Dendritic cell treated with granulocyte-macrophage colony-stimulating factor and Interleukin-4, amounts not matched to agents 40 ng/mL and 50 ng/mL, for 4 days (primary cell): ENCODE measurements at regions not wholly inside any gene's neighbourhood (a gene's known extent, or its start where the extent isn't known, plus 50 kb on each side); places are given as distances from the start of the nearest gene placed in this dataset.

Source experiments
- H3K27ac Mint-ChIP-seq: one replicate; pipeline ENCODE4 v1.8.0; 2022; ENCODE audit warnings: mild to moderate bottlenecking, mixed read lengths
- H3K27me3 Mint-ChIP-seq: one replicate; pipeline ENCODE4 v1.8.0; 2022; ENCODE audit warnings: mild to moderate bottlenecking, mixed read lengths
- H3K36me3 Mint-ChIP-seq: one replicate; pipeline ENCODE4 v1.8.0; 2022; ENCODE audit warnings: low read depth, mixed read lengths
- H3K4me1 Mint-ChIP-seq: one replicate; pipeline ENCODE4 v1.8.0; 2022; ENCODE audit warnings: low read depth, mixed read lengths
- H3K4me3 Mint-ChIP-seq: one replicate; pipeline ENCODE4 v1.8.0; 2022; ENCODE audit warnings: mild to moderate bottlenecking, moderate library complexity, mixed read lengths
- H3K9me3 Mint-ChIP-seq: one replicate; pipeline ENCODE4 v1.8.0; 2022; ENCODE audit warnings: mixed read lengths
- intact Hi-C: fragments of 100-400 bp; cut with micrococcal nuclease; formaldehyde crosslinking; loops from one replicate; pipeline ENCODE4 v1.15.0; 2022

GRCh38 chr9:107633406-107633805 lies 143.8 kb upstream of the KLF4 start:
- Mint-ChIP-seq H3K9me3 (no peaks in the 10 kb centered on the region), H3K36me3 (peaks cover 4% of the 10 kb centered on the region), H3K4me3 (no peak overlapping the region), H3K27ac (no peak overlapping the region), H3K4me1 (peaks cover 42% of the 10 kb centered on the region), H3K27me3 (peaks cover 8% of the 10 kb centered on the region)
- intact Hi-C loops: no loop called here

GRCh38 chr9:107632661-107633060 lies 143.1 kb upstream of the KLF4 start:
- Mint-ChIP-seq H3K4me3 (no peak overlapping the region), H3K27me3 (peaks cover 8% of the 10 kb centered on the region), H3K27ac (no peak overlapping the region), H3K36me3 (no peaks in the 10 kb centered on the region), H3K4me1 (peaks cover 39% of the 10 kb centered on the region), H3K9me3 (no peaks in the 10 kb centered on the region)
- intact Hi-C loops: no loop called here

DNA sequence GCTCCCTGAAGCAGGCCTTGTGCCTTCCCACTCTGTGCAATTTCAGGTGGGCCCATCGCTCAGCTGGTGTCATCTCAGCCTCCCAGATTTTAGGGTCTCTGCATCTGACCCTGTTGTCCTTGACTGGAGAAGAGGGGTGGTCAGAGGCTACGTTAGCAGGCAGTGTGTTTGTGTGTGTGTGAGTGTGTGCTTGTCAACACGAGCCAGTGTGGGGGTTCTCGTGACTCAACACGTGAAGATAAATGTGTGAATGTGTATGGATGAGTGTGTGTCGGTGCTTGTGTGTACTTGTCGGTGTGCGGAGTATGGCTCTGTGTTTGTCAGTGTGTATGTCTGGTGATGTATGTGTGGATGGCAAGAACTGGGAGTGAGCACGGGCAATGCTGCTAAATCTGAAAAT lies 142.6 kb upstream of the KLF4 start:
- no peaks in the 10 kb centered on the region for H3K36me3 Mint-ChIP-seq
- H3K4me1 Mint-ChIP-seq: peaks cover 35% of the 10 kb centered on the region
- peak overlapping the region; percentile 4 for H3K27ac Mint-ChIP-seq
- no peak overlapping the region for H3K4me3 Mint-ChIP-seq
- H3K9me3 Mint-ChIP-seq: no peaks in the 10 kb centered on the region
- H3K27me3 Mint-ChIP-seq: peaks cover 8% of the 10 kb centered on the region
- intact Hi-C loops: no loop called here

DNA sequence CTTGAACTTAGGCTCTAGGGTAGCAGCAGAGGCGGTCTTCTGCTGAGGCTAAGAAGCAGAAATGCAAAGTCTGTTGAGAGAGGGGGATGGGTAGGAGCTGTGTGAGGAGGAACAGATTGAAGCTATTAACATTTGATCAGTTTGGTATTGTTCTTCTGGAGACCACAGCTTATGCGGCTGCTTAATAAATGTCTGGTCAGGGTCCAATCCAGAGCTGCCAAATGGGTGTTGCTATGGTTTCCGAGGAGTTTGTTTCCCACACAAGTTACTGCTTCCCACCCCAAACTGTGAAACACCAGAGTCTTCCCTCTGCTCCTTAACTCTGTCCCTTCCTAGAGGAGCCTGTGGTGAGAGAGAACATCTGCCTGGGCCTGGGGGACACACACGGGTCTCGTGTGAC lies 142.2 kb upstream of the KLF4 start:
- intact Hi-C loops: no loop called here
- Mint-ChIP-seq H3K9me3 (no peaks in the 10 kb centered on the region), H3K36me3 (no peaks in the 10 kb centered on the region), H3K27me3 (peaks cover 8% of the 10 kb centered on the region), H3K4me1 (peaks cover 31% of the 10 kb centered on the region), H3K27ac (peak overlapping the region; percentile 4), H3K4me3 (no peak overlapping the region)

DNA sequence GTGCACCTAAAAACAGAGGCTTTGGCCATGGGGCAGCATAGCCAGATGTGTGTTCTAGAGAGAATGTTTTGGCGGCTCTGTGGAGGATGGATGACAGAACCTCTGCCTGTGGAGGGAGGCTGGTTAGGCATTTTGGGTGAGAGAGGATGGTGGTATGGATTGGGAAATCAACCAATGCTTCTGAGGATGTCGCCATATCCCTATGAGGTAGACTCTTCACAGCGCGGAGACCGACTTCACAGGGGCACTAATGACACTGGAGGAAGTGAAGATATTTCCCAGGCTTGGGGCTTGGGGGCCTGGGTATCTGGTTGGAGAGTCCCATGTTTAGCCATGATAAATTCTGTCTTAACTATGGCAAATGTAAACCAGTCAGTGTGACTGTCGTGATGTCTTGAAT lies 140.6 kb upstream of the KLF4 start:
- Mint-ChIP-seq H3K9me3 (no peaks in the 10 kb centered on the region), H3K4me1 (peaks cover 18% of the 10 kb centered on the region), H3K4me3 (no peak overlapping the region), H3K36me3 (no peaks in the 10 kb centered on the region), H3K27ac (peak overlapping the region; percentile 44), H3K27me3 (peaks cover 8% of the 10 kb centered on the region)
- intact Hi-C loops: no loop called here

- Mint-ChIP-seq H3K36me3 (no peaks in the 10 kb centered on the region), H3K9me3 (no peaks in the 10 kb centered on the region), H3K27me3 (peaks cover 8% of the 10 kb centered on the region), H3K4me1 (peaks cover 14% of the 10 kb centered on the region), H3K27ac (peak overlapping the region; percentile 6), H3K4me3 (no peak overlapping the region)
- intact Hi-C loops: no loop called here
Measured at GRCh38 chr9:107628444-107628843, 138.9 kb upstream of the KLF4 start.

- Mint-ChIP-seq H3K36me3 (no peaks in the 10 kb centered on the region), H3K9me3 (no peaks in the 10 kb centered on the region), H3K27ac (peak overlapping the region; percentile 6), H3K4me1 (peaks cover 13% of the 10 kb centered on the region), H3K4me3 (no peak overlapping the region), H3K27me3 (peaks cover 8% of the 10 kb centered on the region)
- intact Hi-C loops: no loop called here
Measured at GRCh38 chr9:107627781-107628180, 138.2 kb upstream of the KLF4 start.

DNA sequence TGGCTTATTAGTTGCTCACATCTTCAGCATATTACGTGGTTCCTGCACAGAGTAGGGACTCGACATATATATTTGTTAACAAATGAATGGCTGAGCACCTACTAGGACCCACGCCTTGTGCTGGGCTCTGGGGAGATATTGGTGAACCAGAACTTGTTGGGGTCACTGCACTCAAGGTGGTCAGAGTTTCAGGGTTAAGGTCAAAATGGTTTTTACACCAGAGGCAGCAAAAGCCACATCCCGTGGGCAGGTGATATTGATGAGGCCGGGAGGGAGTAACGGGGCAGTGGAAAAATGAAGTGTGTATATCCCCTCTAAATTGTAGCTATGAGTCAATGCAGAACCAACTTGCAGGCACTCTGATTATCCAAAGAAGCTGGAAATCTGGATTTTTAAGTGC lies 136.5 kb upstream of the KLF4 start:
- Mint-ChIP-seq H3K36me3 (no peaks in the 10 kb centered on the region), H3K4me1 (peaks cover 13% of the 10 kb centered on the region), H3K9me3 (no peaks in the 10 kb centered on the region), H3K27me3 (peaks cover 8% of the 10 kb centered on the region), H3K27ac (no peak overlapping the region), H3K4me3 (no peak overlapping the region)
- intact Hi-C loops: no loop called here

DNA sequence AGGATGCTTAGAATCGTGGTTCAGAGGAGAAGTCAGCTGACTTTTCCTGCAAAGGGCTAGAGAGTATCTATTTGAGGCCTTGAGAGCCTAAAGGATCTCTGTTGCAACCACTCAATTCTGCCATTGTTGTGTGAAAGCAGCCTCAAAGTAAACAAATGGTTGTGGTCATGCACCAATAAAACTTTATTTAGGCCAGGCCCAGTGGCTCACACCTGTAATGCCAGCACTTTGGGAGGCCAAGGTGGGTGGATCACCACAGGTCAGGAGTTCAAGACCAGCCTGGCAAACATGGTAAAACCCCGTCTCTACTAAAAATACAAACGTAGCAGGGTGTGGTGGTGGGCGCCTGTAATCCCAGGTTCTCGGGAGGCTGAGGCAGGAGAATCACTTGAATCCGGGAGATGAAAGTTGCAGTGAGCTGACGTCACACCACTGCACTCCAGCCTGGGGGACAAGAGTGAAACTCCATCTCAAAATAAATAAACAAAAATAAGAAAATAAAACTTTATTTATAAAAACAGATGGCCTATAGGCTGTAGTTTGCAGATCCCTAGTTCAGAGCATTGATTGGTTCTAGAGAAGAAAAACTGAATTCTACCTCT lies 135.9 kb upstream of the KLF4 start:
- Mint-ChIP-seq H3K27ac (no peak overlapping the region), H3K27me3 (peaks cover 8% of the 10 kb centered on the region), H3K4me3 (no peak overlapping the region), H3K9me3 (no peaks in the 10 kb centered on the region), H3K4me1 (peaks cover 7% of the 10 kb centered on the region), H3K36me3 (no peaks in the 10 kb centered on the region)
- intact Hi-C loops: no loop called here

GRCh38 chr9:107624234-107624948 lies 134.8 kb upstream of the KLF4 start:
- intact Hi-C loops: no loop called here
- H3K9me3 Mint-ChIP-seq: no peaks in the 10 kb centered on the region
- H3K4me3 Mint-ChIP-seq: no peak overlapping the region
- peaks cover 6% of the 10 kb centered on the region for H3K27me3 Mint-ChIP-seq
- H3K27ac Mint-ChIP-seq: no peak overlapping the region
- peaks cover 5% of the 10 kb centered on the region for H3K4me1 Mint-ChIP-seq
- H3K36me3 Mint-ChIP-seq: no peaks in the 10 kb centered on the region

DNA sequence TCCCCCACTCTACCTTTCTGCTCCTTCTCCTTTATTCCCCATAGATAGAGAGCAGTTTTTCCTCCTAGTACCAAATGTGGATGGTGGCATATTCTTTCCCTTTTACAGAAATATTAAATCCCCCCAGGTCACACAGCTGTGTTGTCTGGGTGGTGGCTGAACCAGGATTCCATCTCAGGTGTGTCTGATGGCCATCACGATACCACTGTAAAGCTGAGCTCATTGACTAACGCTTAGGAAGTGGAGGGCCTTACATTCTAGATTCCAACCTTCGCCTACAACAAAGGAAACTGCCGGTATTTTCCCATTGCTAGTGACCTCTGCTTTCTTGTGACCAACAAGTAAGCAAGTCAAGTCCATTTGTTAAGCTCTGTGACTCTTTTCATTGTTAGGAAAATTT lies 131.9 kb upstream of the KLF4 start:
- Mint-ChIP-seq H3K9me3 (no peaks in the 10 kb centered on the region), H3K27ac (no peak overlapping the region), H3K4me1 (peaks cover 5% of the 10 kb centered on the region), H3K27me3 (no peaks in the 10 kb centered on the region), H3K4me3 (no peak overlapping the region), H3K36me3 (no peaks in the 10 kb centered on the region)
- intact Hi-C loops: no loop called here

- Mint-ChIP-seq H3K27me3 (no peaks in the 10 kb centered on the region), H3K4me1 (peaks cover 5% of the 10 kb centered on the region), H3K36me3 (no peaks in the 10 kb centered on the region)
Measured at GRCh38 chr9:107620801-107621200, 131.2 kb upstream of the KLF4 start.

GRCh38 chr9:107620236-107620635 lies 130.7 kb upstream of the KLF4 start:
- intact Hi-C loops: no loop called here
- Mint-ChIP-seq H3K9me3 (no peaks in the 10 kb centered on the region), H3K27ac (no peak overlapping the region), H3K36me3 (no peaks in the 10 kb centered on the region), H3K27me3 (no peaks in the 10 kb centered on the region), H3K4me3 (no peak overlapping the region), H3K4me1 (peaks cover 10% of the 10 kb centered on the region)

More at GRCh38 chr9:107620801-107621200, 131.2 kb upstream of the KLF4 start:
- intact Hi-C loops: no loop called here
- no peaks in the 10 kb centered on the region for H3K9me3 Mint-ChIP-seq
- no peak overlapping the region for H3K27ac Mint-ChIP-seq
- H3K4me3 Mint-ChIP-seq: no peak overlapping the region

- Mint-ChIP-seq H3K4me3 (no peak overlapping the region), H3K4me1 (peaks cover 47% of the 10 kb centered on the region), H3K9me3 (no peaks in the 10 kb centered on the region), H3K27me3 (peaks cover 2% of the 10 kb centered on the region), H3K27ac (peak overlapping the region; percentile 39), H3K36me3 (no peaks in the 10 kb centered on the region)
- intact Hi-C loops: no loop called here
Measured at GRCh38 chr9:107615321-107615720, 125.8 kb upstream of the KLF4 start.

DNA sequence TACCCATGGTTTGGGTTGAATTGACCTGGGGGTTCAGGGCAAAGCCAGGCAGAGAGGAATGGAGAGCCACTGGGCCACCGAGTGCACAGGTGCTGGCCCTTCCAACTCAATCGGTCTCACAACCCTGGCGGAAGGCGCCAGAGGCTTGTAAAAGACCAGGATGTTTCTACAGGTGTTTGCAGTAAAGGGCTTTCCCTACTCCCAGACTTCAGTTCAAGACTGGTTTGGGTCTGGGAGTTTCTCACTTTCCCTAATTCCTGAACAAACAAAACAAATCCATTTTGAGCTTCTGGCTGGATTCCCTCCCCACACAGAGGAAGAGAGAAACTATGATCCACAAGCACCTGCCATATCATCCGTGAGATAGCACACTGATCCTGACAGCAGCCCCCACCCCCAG lies 125.2 kb upstream of the KLF4 start:
- Mint-ChIP-seq H3K27ac (peak overlapping the region; percentile 39), H3K27me3 (peaks cover 2% of the 10 kb centered on the region), H3K4me1 (peaks cover 46% of the 10 kb centered on the region), H3K4me3 (no peak overlapping the region), H3K36me3 (no peaks in the 10 kb centered on the region), H3K9me3 (no peaks in the 10 kb centered on the region)
- intact Hi-C loops: no loop called here
